Endothelial cell of umbilical vein (primary cell): ENCODE measurements at regions not wholly inside any gene's neighbourhood (a gene's known extent, or its start where the extent isn't known, plus 50 kb on each side); places are given as distances from the start of the nearest gene placed in this dataset.

Experiments used
- BruUV-seq: library from RNA; stranded (reverse); fragments of 400-500 nt; replicated peaks from 2 replicates; lab custom pipeline; 2021; lab: Mats Ljungman, UMichigan
- CTCF ChIA-PET: fragments of 300-600, 350-600 bp; sonication (Branson Sonifier 250); formaldehyde crosslinking; loops from one replicate; lab custom pipeline; 2021; ENCODE audit warnings: antibody characterized with exemption, inconsistent platforms; lab: Charles Lee
- POLR2A ChIA-PET: fragments of 300-600, 350-600 bp; sonication (Branson Sonifier 250); formaldehyde crosslinking; loops from one replicate; lab custom pipeline; 2021; ENCODE audit warnings: antibody characterized with exemption, inconsistent platforms; lab: Charles Lee
- DNase-seq: peaks from one replicate; pipeline ENCODE4 v3.0.0-alpha.2; 2011; ENCODE audit warnings: low read depth, low spot score
- FAIRE-seq: peaks from 2 replicates; lab custom pipeline; 2011; peaks lifted over from hg19 to GRCh38; lab: Jason Lieb, UNC
- H2AFZ ChIP-seq: 2 replicates; pipeline ENCODE4 v1.6.0; 2012; ENCODE audit warnings: low read depth, low read length, control low read depth, inconsistent platforms
- H3K27ac ChIP-seq: 2 replicates; pipeline ENCODE4 v1.5.1; 2011; ENCODE audit warnings: low read depth, mild to moderate bottlenecking, control low read depth, low read length, moderate library complexity; ENCODE audit not compliant: insufficient read depth
- H3K27me3 ChIP-seq, 2 experiments: 2 replicates each; pipeline versions ENCODE4 v1.6.0 to v1.6.1; 2011; ENCODE audit warnings: low read length in 2 of 2, mixed read lengths in 1 of 2; ENCODE audit not compliant: control insufficient read depth in 2 of 2, insufficient read depth in 2 of 2
- H3K36me3 ChIP-seq, 2 experiments: 2 replicates in 1 of 2; 3 replicates in 1 of 2; pipeline ENCODE4 v1.5.1; 2011; ENCODE audit warnings: low read length in 2 of 2, mild to moderate bottlenecking in 1 of 2, moderate library complexity in 1 of 2; ENCODE audit not compliant: control insufficient read depth in 2 of 2, insufficient read depth in 2 of 2; ENCODE audit errors: extremely low read depth in 1 of 2
- H3K4me1 ChIP-seq: 3 replicates; pipeline ENCODE4 v1.5.1; 2011; ENCODE audit warnings: mild to moderate bottlenecking, low read length; ENCODE audit not compliant: control insufficient read depth, insufficient read depth; ENCODE audit errors: extremely low read depth
- H3K4me2 ChIP-seq: 2 replicates; pipeline ENCODE4 v1.6.1; 2011; ENCODE audit warnings: low read length, control low read depth, mixed read lengths; ENCODE audit not compliant: insufficient read depth
- H3K4me3 ChIP-seq, 3 experiments: fragments of 200-600 bp in 1 of 3; sonication (generic), shearing (Covaris generic) in 1 of 3; replicated peaks in 1 of 3; 2 replicates each; pipeline ENCODE4 v1.5.1; 2011 to 2016; ENCODE audit warnings: control low read depth in 3 of 3, low read length in 3 of 3, mild to moderate bottlenecking in 2 of 3, inconsistent platforms in 1 of 3, low read depth in 1 of 3, moderate library complexity in 1 of 3; ENCODE audit not compliant: insufficient read depth in 1 of 3
- H3K79me2 ChIP-seq: 2 replicates; pipeline ENCODE4 v1.6.0; 2012; ENCODE audit warnings: low read length, inconsistent platforms; ENCODE audit not compliant: control insufficient read depth, insufficient read depth
- H3K9ac ChIP-seq: replicated peaks from 2 replicates; pipeline ENCODE3; 2011; ENCODE audit warnings: low read length, control low read depth; ENCODE audit not compliant: insufficient read depth; ENCODE audit errors: extremely low read depth
- H3K9me1 ChIP-seq: replicated peaks from 3 replicates; pipeline ENCODE4 v1.6.0; 2011; ENCODE audit warnings: mild to moderate bottlenecking, low read length; ENCODE audit not compliant: control insufficient read depth, insufficient read depth; ENCODE audit errors: extremely low read depth
- H3K9me3 ChIP-seq: replicated peaks from 2 replicates; pipeline ENCODE4 v1.5.1; 2012; ENCODE audit warnings: low read length, inconsistent platforms; ENCODE audit not compliant: control insufficient read depth, insufficient read depth
- H4K20me1 ChIP-seq: replicated peaks from 2 replicates; pipeline ENCODE3; 2011; ENCODE audit warnings: mild to moderate bottlenecking, low read length; ENCODE audit not compliant: control insufficient read depth, insufficient read depth; ENCODE audit errors: extremely low read depth
- CTCF ChIP-seq, 2 donors: IDR thresholded peaks; 1 replicate in 1 of 2; 2 replicates in 1 of 2; pipeline ENCODE4 v1.5.1; 2011; ENCODE audit warnings: low read length in 2 of 2, mild to moderate bottlenecking in 2 of 2, moderate library complexity in 2 of 2, control low read depth in 1 of 2, inconsistent platforms in 1 of 2, low read depth in 1 of 2; ENCODE audit not compliant: insufficient read depth in 1 of 2; ENCODE audit errors: extremely low read depth in 1 of 2
- EZH2 ChIP-seq: IDR thresholded peaks from 2 replicates; pipeline ENCODE4 v1.6.1; 2012; ENCODE audit warnings: borderline replicate concordance, low read depth, mild to moderate bottlenecking, moderate library complexity, low read length, inconsistent platforms; ENCODE audit not compliant: severe bottlenecking
- FOS ChIP-seq: IDR thresholded peaks from 2 replicates; pipeline ENCODE4 v1.6.1; 2011; ENCODE audit warnings: mild to moderate bottlenecking, low read length, moderate library complexity, borderline replicate concordance; ENCODE audit not compliant: insufficient read depth
- GATA2 ChIP-seq: IDR thresholded peaks from 2 replicates; pipeline ENCODE4 v1.7.0; 2011; ENCODE audit warnings: low read depth, mild to moderate bottlenecking, moderate library complexity, mixed read lengths, low read length; ENCODE audit not compliant: insufficient read length, insufficient read depth
- JUN ChIP-seq: IDR thresholded peaks from 2 replicates; pipeline ENCODE4 v1.6.1; 2011; ENCODE audit warnings: borderline replicate concordance, low read depth; ENCODE audit not compliant: insufficient read length, insufficient read depth
- MAX ChIP-seq: IDR thresholded peaks from 2 replicates; pipeline ENCODE4 v1.6.1; 2011; ENCODE audit not compliant: insufficient read depth, insufficient read length
- MYC ChIP-seq: IDR thresholded peaks from one replicate; pipeline ENCODE4 v1.6.1; 2011; ENCODE audit warnings: mild to moderate bottlenecking, low read depth, low read length
- POLR2A ChIP-seq: IDR thresholded peaks from 2 replicates; pipeline ENCODE4 v1.6.1; 2012; ENCODE audit warnings: low read depth, mild to moderate bottlenecking, control low read depth, low read length
- POLR2AphosphoS5 ChIP-seq: IDR thresholded peaks from 2 replicates; pipeline ENCODE4 v1.6.1; 2012; ENCODE audit warnings: low read depth, mild to moderate bottlenecking, control low read depth, low read length, moderate library complexity; ENCODE audit not compliant: insufficient read depth
- dilution Hi-C: fragments of 300-500 bp; cut with MboI; formaldehyde crosslinking; loops from one replicate; pipeline ENCODE4 v1.15.0; 2019; ENCODE audit warnings: low sequenced_read_pairs; ENCODE audit not compliant: extremely low pct_ligation_motif_present
- intact Hi-C: fragments of 100-400 bp; cut with micrococcal nuclease; formaldehyde crosslinking; loops from one replicate; pipeline ENCODE4 v1.10.0; 2022

- H3K4me1 ChIP-seq: no peaks in the 10 kb centered on the region
- H4K20me1 ChIP-seq: no peaks in the 10 kb centered on the region
- BruUV-seq: no TSS peak
- ChIA-PET POLR2A (no interaction called here), CTCF (no interaction called here)
- dilution Hi-C loops (no loop called here), intact Hi-C loops (no loop called here)
- H3K4me3 ChIP-seq: no peak overlapping the region
- no peak overlapping the region for H2AFZ ChIP-seq
- no peaks in the 10 kb centered on the region for H3K9me3 ChIP-seq
- no peak for FAIRE-seq
- no peak overlapping the region for H3K27ac ChIP-seq
- H3K27me3 ChIP-seq: peaks cover 0 to 4% of the 10 kb centered on the region in 2 experiments
- TF ChIP-seq CTCF (IDR thresholded peaks at IDR 0.05; ENCODE audit: extremely low read depth in 1 of 2, insufficient read depth in 1 of 2, low read depth in 1 of 2, low read length in 2 of 2): no peak
- no peak for TF ChIP-seq MAX
- TF ChIP-seq POLR2AphosphoS5: no peak
- no peak for TF ChIP-seq EZH2
- TF ChIP-seq MYC: no peak
- no peak for TF ChIP-seq JUN
- no peak for TF ChIP-seq FOS
- TF ChIP-seq GATA2: no peak
- TF ChIP-seq POLR2A: no peak
- H3K4me2 ChIP-seq: no peak overlapping the region
- H3K79me2 ChIP-seq: no peaks in the 10 kb centered on the region
- H3K9ac ChIP-seq: no peak overlapping the region
- DNase-seq: no peak
- H3K9me1 ChIP-seq: no peaks in the 10 kb centered on the region
- no peaks in the 10 kb centered on the region for H3K36me3 ChIP-seq
Observed at GRCh38 chr15:70351391-70351790, 253.7 kb upstream of the TLE3 start.
